H1 (cell line): ENCODE measurements at regions not wholly inside any gene's neighbourhood (a gene's known extent, or its start where the extent isn't known, plus 50 kb on each side); places are given as distances from the start of the nearest gene placed in this dataset.

Source experiments
- CHD1 ChIP-seq: IDR thresholded peaks from 2 replicates; pipeline ENCODE4 v1.6.1; 2012; ENCODE audit warnings: low read depth, low read length, improper control_type of control experiment
- CHD7 ChIP-seq: fragments of 300-600 bp; sonication (generic); IDR thresholded peaks from 2 replicates; pipeline ENCODE4 v1.7.1; 2012; ENCODE audit warnings: low read length, moderate library complexity, mild to moderate bottlenecking, inconsistent platforms; ENCODE audit not compliant: insufficient replicate concordance
- JUN ChIP-seq: IDR thresholded peaks from 2 replicates; pipeline ENCODE4 v1.6.1; 2011; ENCODE audit warnings: low read depth, mild to moderate bottlenecking, improper control_type of control experiment, low read length
- NRF1 ChIP-seq: IDR thresholded peaks from 2 replicates; pipeline ENCODE4 v1.6.1; 2011; ENCODE audit warnings: mild to moderate bottlenecking, low read depth, low read length, improper control_type of control experiment
- POLR2AphosphoS5 ChIP-seq: IDR thresholded peaks from 2 replicates; pipeline ENCODE4 v1.6.1; 2011; ENCODE audit warnings: low read depth, low read length
- RAD21 ChIP-seq, 2 experiments: IDR thresholded peaks in 1 of 2; conservative IDR thresholded peaks in 1 of 2; 2 replicates each; pipeline ENCODE4 v1.6.1; 2011; ENCODE audit warnings: low read depth in 2 of 2, low read length in 2 of 2, improper control_type of control experiment in 1 of 2, inconsistent platforms in 1 of 2, mild to moderate bottlenecking in 1 of 2, moderate library complexity in 1 of 2
- RBBP5 ChIP-seq: IDR thresholded peaks from 2 replicates; pipeline ENCODE4 v1.7.1; 2012; ENCODE audit warnings: low read depth, mild to moderate bottlenecking, inconsistent platforms, low read length, moderate library complexity, borderline replicate concordance
- RFX5 ChIP-seq: IDR thresholded peaks from 2 replicates; pipeline ENCODE4 v1.6.1; 2011; ENCODE audit warnings: low read depth, low read length, improper control_type of control experiment, borderline replicate concordance
- SP4 ChIP-seq: IDR thresholded peaks from 2 replicates; pipeline ENCODE4 v1.6.1; 2012; ENCODE audit warnings: low read length, inconsistent platforms
- TEAD4 ChIP-seq: IDR thresholded peaks from 2 replicates; pipeline ENCODE4 v1.6.1; 2012; ENCODE audit warnings: low read depth, low read length, inconsistent platforms, mixed read lengths
- YY1 ChIP-seq: IDR thresholded peaks from 2 replicates; pipeline ENCODE4 v1.6.1; 2011; ENCODE audit warnings: low read depth, mild to moderate bottlenecking, low read length

GRCh38 chr16:85346404-85347212, 234.3 kb upstream of the CIBAR2 start (continued):
- TF ChIP-seq CHD7 (no peak), POLR2AphosphoS5 (no peak), RAD21 (IDR thresholded peaks at IDR 0.05 in 1 of 2, conservative IDR thresholded peaks at IDR 0.05 in 1 of 2; ENCODE audit: low read depth in 2 of 2, low read length in 2 of 2) (no peak), RBBP5 (no peak), SP4 (no peak), TEAD4 (no peak), YY1 (no peak), NRF1 (no peak), RFX5 (no peak), JUN (no peak), CHD1 (no peak)
